HG03558 (cell line): ENCODE measurements at regions not wholly inside any gene's neighbourhood (a gene's known extent, or its start where the extent isn't known, plus 50 kb on each side); places are given as distances from the start of the nearest gene placed in this dataset.

Experiments used
- ATAC-seq: cut with Tn5 transposase; IDR thresholded peaks from one replicate; pipeline ENCODE4 v1.9.1; 2021; ENCODE audit warnings: moderate number of reproducible peaks; ENCODE audit not compliant: unreplicated experiment; ENCODE audit errors: extremely low read depth

- no peak for ATAC-seq
Observed at GRCh38 chr3:34008836-34009809, 210.7 kb downstream of the PDCD6IP start.

GRCh38 chr3:34011171-34012101, 213.0 kb downstream of the PDCD6IP start:
- ATAC-seq, result no peak

- ATAC-seq, result no peak
Observed at GRCh38 chr3:34012102-34012461, 213.7 kb downstream of the PDCD6IP start.

- ATAC-seq, result no peak
Observed at GRCh38 chr3:34013818-34014570, 215.6 kb downstream of the PDCD6IP start.

- ATAC-seq, result no peak
Observed at GRCh38 chr3:34015204-34016142, 217.0 kb downstream of the PDCD6IP start.

- ATAC-seq, result no peak
Observed at GRCh38 chr3:34016925-34017587, 218.6 kb downstream of the PDCD6IP start.

GRCh38 chr3:34017757-34018156, 219.3 kb downstream of the PDCD6IP start:
- ATAC-seq, result no peak

- no peak for ATAC-seq
Observed at GRCh38 chr3:34019158-34019557, 220.7 kb downstream of the PDCD6IP start.

- ATAC-seq, result no peak
Observed at GRCh38 chr3:34020170-34020569, 221.7 kb downstream of the PDCD6IP start.

GRCh38 chr3:34020726-34021680, 222.6 kb downstream of the PDCD6IP start:
- no peak for ATAC-seq

- no peak for ATAC-seq
Observed at GRCh38 chr3:34022147-34022546, 223.7 kb downstream of the PDCD6IP start.

GRCh38 chr3:34024447-34025240, 226.2 kb downstream of the PDCD6IP start:
- ATAC-seq, result no peak

- no peak for ATAC-seq
Observed at GRCh38 chr3:34033839-34034238, 235.4 kb downstream of the PDCD6IP start.

- ATAC-seq, result no peak
Observed at GRCh38 chr3:34034840-34035239, 236.4 kb downstream of the PDCD6IP start.

GRCh38 chr3:34035775-34036174, 237.3 kb downstream of the PDCD6IP start:
- no peak for ATAC-seq

- no peak for ATAC-seq
Observed at GRCh38 chr3:34037260-34037659, 238.8 kb downstream of the PDCD6IP start.

- no peak for ATAC-seq
Observed at GRCh38 chr3:34038131-34038530, 239.7 kb downstream of the PDCD6IP start.
